Hepatocyte (in vitro differentiated cells): ENCODE measurements at regions not wholly inside any gene's neighbourhood (a gene's known extent, or its start where the extent isn't known, plus 50 kb on each side); places are given as distances from the start of the nearest gene placed in this dataset.

ENCODE experiments used
- DNase-seq: peaks from one replicate; pipeline ENCODE4 v3.0.0-alpha.2; 2016; ENCODE audit warnings: low spot score
- H2AFZ ChIP-seq: fragments of 200-600 bp; sonication (generic); 2 replicates; pipeline ENCODE4 v1.6.0; 2016; ENCODE audit warnings: antibody characterized with exemption, mild to moderate bottlenecking
- H3K27ac ChIP-seq: fragments of 200-600 bp; sonication (generic); 2 replicates; pipeline ENCODE4 v1.5.1; 2016; ENCODE audit warnings: mild to moderate bottlenecking
- H3K27me3 ChIP-seq: fragments of 200-600 bp; sonication (generic); 2 replicates; pipeline ENCODE4 v1.6.1; 2016
- H3K36me3 ChIP-seq: fragments of 200-600 bp; sonication (generic); replicated peaks from 2 replicates; pipeline ENCODE4 v1.5.1; 2016; ENCODE audit warnings: low read depth; ENCODE audit not compliant: insufficient read depth
- H3K4me1 ChIP-seq: fragments of 200-600 bp; sonication (generic); 2 replicates; pipeline ENCODE4 v1.5.1; 2016; ENCODE audit warnings: mild to moderate bottlenecking, moderate library complexity; ENCODE audit not compliant: insufficient read depth
- H3K4me2 ChIP-seq: fragments of 200-600 bp; sonication (generic); 2 replicates; pipeline ENCODE4 v1.6.0; 2016
- H3K4me3 ChIP-seq: fragments of 200-600 bp; sonication (generic); 2 replicates; pipeline ENCODE4 v1.5.1; 2016; ENCODE audit warnings: mild to moderate bottlenecking
- H3K79me2 ChIP-seq: fragments of 200-600 bp; sonication (generic); 2 replicates; pipeline ENCODE4 v1.6.0; 2017; ENCODE audit warnings: mild to moderate bottlenecking
- H3K9me2 ChIP-seq: fragments of 200-600 bp; sonication (generic); replicated peaks from 2 replicates; pipeline ENCODE4 v1.6.0; 2017; ENCODE audit warnings: mild to moderate bottlenecking; ENCODE audit not compliant: insufficient read depth
- H3K9me3 ChIP-seq: fragments of 200-600 bp; sonication (generic); 2 replicates; pipeline ENCODE4 v1.5.1; 2016; ENCODE audit warnings: low read depth, mild to moderate bottlenecking
- H4K20me1 ChIP-seq: fragments of 200-600 bp; sonication (generic); 2 replicates; pipeline ENCODE4 v1.6.0; 2016; ENCODE audit warnings: mild to moderate bottlenecking; ENCODE audit not compliant: insufficient read depth, poor library complexity, severe bottlenecking
- EZH2 ChIP-seq: fragments of 200-600 bp; sonication (generic); IDR thresholded peaks from 2 replicates; pipeline ENCODE4 v1.6.1; 2016; ENCODE audit warnings: antibody characterized with exemption, mild to moderate bottlenecking, borderline replicate concordance
- EZH2phosphoT487 ChIP-seq: fragments of 200-600 bp; sonication (generic); IDR thresholded peaks from one replicate; pipeline ENCODE4 v1.6.1; 2018; ENCODE audit warnings: antibody characterized with exemption, mild to moderate bottlenecking, low read depth, moderate library complexity; ENCODE audit not compliant: unreplicated experiment, severe bottlenecking
- WGBS: methylation state at CpG from one replicate; pipeline ENCODE4 v1.1.6; 2016; ENCODE audit warnings: low lambda C conversion rate; ENCODE audit errors: missing lambda C conversion rate; 5-methylcytosine and 5-hydroxymethylcytosine counted together
- TF ChIP-seq, protein P1 (sequence below): fragments of 200-600 bp; sonication (generic); IDR thresholded peaks from 2 replicates; pipeline ENCODE4 v1.5.1; 2016; ENCODE audit warnings: antibody characterized with exemption, mild to moderate bottlenecking; ENCODE audit not compliant: poor library complexity

DNA sequence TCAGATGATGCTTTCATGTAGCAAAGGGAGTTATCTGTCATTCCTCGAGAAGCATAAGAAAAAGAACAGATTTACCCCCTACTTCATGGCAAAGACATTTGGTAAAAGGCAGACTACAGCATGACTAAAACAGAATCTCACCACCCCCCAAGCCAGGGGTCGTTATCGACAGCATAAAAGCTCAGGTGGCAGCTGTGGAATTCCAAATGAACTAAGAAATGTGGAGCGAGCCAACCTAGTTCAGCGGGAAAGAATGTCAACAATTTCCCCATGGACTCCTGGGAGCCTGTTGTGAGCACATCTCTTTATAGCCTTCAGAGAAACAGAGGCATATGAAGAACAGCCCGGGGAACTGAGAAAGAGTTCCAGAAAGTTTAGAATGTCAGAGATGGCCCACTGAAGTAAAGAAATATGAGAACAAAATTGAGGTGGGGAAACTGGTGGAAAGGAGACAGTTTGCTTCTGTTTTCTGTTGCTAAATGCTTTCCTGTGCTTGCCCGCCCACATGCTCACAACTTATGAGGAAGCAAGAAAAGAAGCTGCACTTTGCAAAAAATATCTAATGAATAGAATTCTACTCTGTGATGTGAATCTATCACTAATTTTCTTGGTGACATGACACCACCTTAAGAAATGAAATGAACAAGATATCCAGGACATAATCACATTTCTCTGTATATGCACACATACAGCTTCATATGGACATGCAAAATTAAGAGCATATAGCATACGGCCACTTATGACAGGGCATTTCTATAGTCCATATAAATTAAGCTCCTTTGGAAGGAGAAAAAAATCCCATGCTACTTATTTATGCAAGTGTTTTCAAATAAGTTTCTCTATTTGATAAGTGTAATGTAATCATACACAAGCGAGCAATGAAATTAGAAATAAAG, 135.3 kb upstream of the MID1 start:
- no peaks in the 10 kb centered on the region for H4K20me1 ChIP-seq
- peak; percentile 20 for DNase-seq
- no peaks in the 10 kb centered on the region for H3K9me2 ChIP-seq
- no peaks in the 10 kb centered on the region for H3K27me3 ChIP-seq
- no peak overlapping the region for H2AFZ ChIP-seq
- no peaks in the 10 kb centered on the region for H3K9me3 ChIP-seq
- no peak overlapping the region for H3K4me3 ChIP-seq
- peak overlapping the region; percentile 55 for H3K4me2 ChIP-seq
- TF ChIP-seq, protein P1, sequence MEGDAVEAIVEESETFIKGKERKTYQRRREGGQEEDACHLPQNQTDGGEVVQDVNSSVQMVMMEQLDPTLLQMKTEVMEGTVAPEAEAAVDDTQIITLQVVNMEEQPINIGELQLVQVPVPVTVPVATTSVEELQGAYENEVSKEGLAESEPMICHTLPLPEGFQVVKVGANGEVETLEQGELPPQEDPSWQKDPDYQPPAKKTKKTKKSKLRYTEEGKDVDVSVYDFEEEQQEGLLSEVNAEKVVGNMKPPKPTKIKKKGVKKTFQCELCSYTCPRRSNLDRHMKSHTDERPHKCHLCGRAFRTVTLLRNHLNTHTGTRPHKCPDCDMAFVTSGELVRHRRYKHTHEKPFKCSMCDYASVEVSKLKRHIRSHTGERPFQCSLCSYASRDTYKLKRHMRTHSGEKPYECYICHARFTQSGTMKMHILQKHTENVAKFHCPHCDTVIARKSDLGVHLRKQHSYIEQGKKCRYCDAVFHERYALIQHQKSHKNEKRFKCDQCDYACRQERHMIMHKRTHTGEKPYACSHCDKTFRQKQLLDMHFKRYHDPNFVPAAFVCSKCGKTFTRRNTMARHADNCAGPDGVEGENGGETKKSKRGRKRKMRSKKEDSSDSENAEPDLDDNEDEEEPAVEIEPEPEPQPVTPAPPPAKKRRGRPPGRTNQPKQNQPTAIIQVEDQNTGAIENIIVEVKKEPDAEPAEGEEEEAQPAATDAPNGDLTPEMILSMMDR = no peak
- no peak for TF ChIP-seq EZH2phosphoT487
- no peak for TF ChIP-seq EZH2
- H3K27ac ChIP-seq = peak overlapping the region; percentile 68
- 55% methylated on average over 9 of the region's 9 CpGs for WGBS
- no peaks in the 10 kb centered on the region for H3K36me3 ChIP-seq
- no peaks in the 10 kb centered on the region for H3K79me2 ChIP-seq
- peaks cover 5% of the 10 kb centered on the region for H3K4me1 ChIP-seq

DNA sequence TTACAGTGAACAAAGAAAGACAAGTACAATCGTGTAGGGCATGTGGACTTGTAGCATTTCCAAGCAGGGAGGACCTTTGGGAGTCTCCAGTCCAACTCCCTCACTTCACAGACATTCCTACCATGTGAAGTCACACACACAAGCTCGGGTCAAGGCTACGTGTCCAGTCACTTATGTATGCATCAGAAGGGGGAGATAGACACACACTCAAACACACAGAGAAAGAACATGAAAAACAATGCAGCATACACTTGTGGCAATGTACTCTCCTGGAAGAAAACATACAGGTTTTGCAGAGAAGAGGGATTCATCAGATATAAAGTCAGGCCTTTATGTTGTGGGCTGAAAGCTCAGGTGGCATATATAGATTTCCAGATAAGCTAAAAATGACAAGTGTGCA, 136.1 kb upstream of the MID1 start:
- H3K9me2 ChIP-seq = no peaks in the 10 kb centered on the region
- peak overlapping the region; percentile 68 for H3K27ac ChIP-seq
- H3K27me3 ChIP-seq = no peaks in the 10 kb centered on the region
- peaks cover 5% of the 10 kb centered on the region for H3K4me1 ChIP-seq
- no peak overlapping the region for H3K4me3 ChIP-seq
- TF ChIP-seq EZH2phosphoT487 (no peak), EZH2 (no peak)
- TF ChIP-seq, protein P1 = no peak
- H3K79me2 ChIP-seq = no peaks in the 10 kb centered on the region
- no peaks in the 10 kb centered on the region for H3K36me3 ChIP-seq
- no peaks in the 10 kb centered on the region for H4K20me1 ChIP-seq
- DNase-seq = peak; percentile 44
- peak overlapping the region; percentile 55 for H3K4me2 ChIP-seq
- H3K9me3 ChIP-seq = no peaks in the 10 kb centered on the region
- no peak overlapping the region for H2AFZ ChIP-seq
- WGBS = 35% methylated on average over 3 of the region's 3 CpGs

DNA sequence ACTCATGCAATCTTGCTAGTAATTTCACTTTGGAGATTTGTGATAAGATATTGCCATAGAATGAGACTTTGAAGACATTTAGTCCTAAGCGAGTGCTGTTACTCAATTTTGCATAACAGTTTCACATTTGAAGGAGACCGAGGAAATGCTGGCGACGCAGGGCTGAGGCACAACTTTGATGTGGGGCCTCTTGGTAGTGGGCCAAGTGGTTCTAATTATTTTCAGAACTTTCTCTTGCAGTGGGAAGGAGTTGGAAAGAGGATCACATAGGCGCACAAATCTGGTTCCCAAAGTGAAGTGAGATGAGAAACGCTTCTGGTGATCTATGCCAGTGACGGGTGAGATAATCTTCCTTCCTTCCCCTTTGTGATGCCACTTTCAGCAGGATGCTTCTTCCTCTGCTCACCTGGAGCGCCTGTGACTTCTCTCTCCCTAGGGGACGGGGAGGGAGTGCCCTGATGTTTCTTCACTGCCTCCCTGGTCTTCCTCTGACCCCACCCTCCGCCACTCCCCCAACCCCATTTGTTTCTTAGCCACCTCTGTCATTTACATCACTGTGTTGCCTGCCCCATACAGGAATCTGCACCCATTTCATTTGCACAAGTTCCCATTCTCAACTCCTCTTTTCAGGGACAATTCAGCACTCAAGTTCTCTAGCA, 138.9 kb upstream of the MID1 start:
- TF ChIP-seq EZH2 (no peak), EZH2phosphoT487 (no peak)
- TF ChIP-seq, protein P1 = no peak
- Histone ChIP-seq H3K27ac (no peak overlapping the region), H3K4me3 (no peak overlapping the region), H2AFZ (no peak overlapping the region), H3K79me2 (no peaks in the 10 kb centered on the region), H3K9me2 (no peaks in the 10 kb centered on the region), H3K4me1 (peaks cover 5% of the 10 kb centered on the region), H3K36me3 (no peaks in the 10 kb centered on the region), H4K20me1 (no peaks in the 10 kb centered on the region), H3K27me3 (no peaks in the 10 kb centered on the region), H3K9me3 (no peaks in the 10 kb centered on the region), H3K4me2 (no peak overlapping the region)
- no peak for DNase-seq
- WGBS = 68% methylated on average over 10 of the region's 10 CpGs
